Endodermal cell (in vitro differentiated cells): ENCODE measurements at regions not wholly inside any gene's neighbourhood (a gene's known extent, or its start where the extent isn't known, plus 50 kb on each side); places are given as distances from the start of the nearest gene placed in this dataset.

Experiments
- DNase-seq: peaks from one replicate; pipeline ENCODE4 v3.0.0-alpha.2; 2017
- H3K27ac ChIP-seq: 2 replicates; pipeline ENCODE4 v1.5.1; 2013; ENCODE audit warnings: mild to moderate bottlenecking, low read depth, low read length, moderate library complexity
- H3K27me3 ChIP-seq: 2 replicates; pipeline ENCODE4 v1.6.1; 2013; ENCODE audit warnings: mild to moderate bottlenecking, low read length, moderate library complexity; ENCODE audit not compliant: insufficient read depth, control insufficient read depth, poor library complexity, severe bottlenecking
- H3K36me3 ChIP-seq: 2 replicates; pipeline ENCODE4 v1.7.0; 2013; ENCODE audit warnings: mild to moderate bottlenecking, low read length, moderate library complexity; ENCODE audit not compliant: control insufficient read depth, insufficient read depth
- H3K4me1 ChIP-seq: one replicate; pipeline ENCODE4 v1.7.0; 2013; ENCODE audit warnings: low read length; ENCODE audit not compliant: control insufficient read depth, insufficient read depth
- H3K4me3 ChIP-seq: 2 replicates; pipeline ENCODE4 v1.5.1; 2013; ENCODE audit warnings: mild to moderate bottlenecking, low read length, moderate library complexity
- H3K9ac ChIP-seq: 2 replicates; pipeline ENCODE4 v1.6.1; 2013; ENCODE audit warnings: mild to moderate bottlenecking, low read length, moderate library complexity; ENCODE audit not compliant: poor library complexity, severe bottlenecking; ENCODE audit errors: extremely low read depth
- H3K9me3 ChIP-seq: 2 replicates; pipeline ENCODE4 v1.6.1; 2013; ENCODE audit warnings: mild to moderate bottlenecking, low read length, moderate library complexity; ENCODE audit not compliant: control insufficient read depth
- H3K27ac Mint-ChIP-seq: 2 replicates; pipeline ENCODE4 v1.8.0; 2020; ENCODE audit warnings: mixed read lengths
- H3K27me3 Mint-ChIP-seq: 2 replicates; pipeline ENCODE4 v1.8.0; 2021; ENCODE audit warnings: mild to moderate bottlenecking, mixed read lengths; ENCODE audit not compliant: insufficient read depth
- H3K36me3 Mint-ChIP-seq: 2 replicates; pipeline ENCODE4 v1.8.0; 2020; ENCODE audit warnings: low read depth, mixed read lengths
- H3K4me1 Mint-ChIP-seq: 2 replicates; pipeline ENCODE4 v1.8.0; 2020; ENCODE audit warnings: mixed read lengths
- H3K4me3 Mint-ChIP-seq: 2 replicates; pipeline ENCODE4 v1.8.0; 2020; ENCODE audit warnings: mild to moderate bottlenecking, moderate library complexity, mixed read lengths
- H3K9me3 Mint-ChIP-seq: 2 replicates; pipeline ENCODE4 v1.8.0; 2020; ENCODE audit warnings: mild to moderate bottlenecking, mixed read lengths
- WGBS, 2 experiments: methylation state at CpG; one replicate each; pipeline versions ENCODE4 v1.1.5 to v1.1.7; 2013; ENCODE audit warnings: missing lambda C conversion rate in 2 of 2, mixed read lengths in 1 of 2; ENCODE audit not compliant: insufficient coverage in 1 of 2, insufficient read length in 1 of 2; 5-methylcytosine and 5-hydroxymethylcytosine counted together
- TF ChIP-seq, protein P1 (sequence below): fragments of 200-600 bp; sonication (generic); conservative IDR thresholded peaks from 2 replicates; pipeline ENCODE4 v1.5.0; 2021; ENCODE audit warnings: antibody characterized with exemption, mild to moderate bottlenecking

DNA sequence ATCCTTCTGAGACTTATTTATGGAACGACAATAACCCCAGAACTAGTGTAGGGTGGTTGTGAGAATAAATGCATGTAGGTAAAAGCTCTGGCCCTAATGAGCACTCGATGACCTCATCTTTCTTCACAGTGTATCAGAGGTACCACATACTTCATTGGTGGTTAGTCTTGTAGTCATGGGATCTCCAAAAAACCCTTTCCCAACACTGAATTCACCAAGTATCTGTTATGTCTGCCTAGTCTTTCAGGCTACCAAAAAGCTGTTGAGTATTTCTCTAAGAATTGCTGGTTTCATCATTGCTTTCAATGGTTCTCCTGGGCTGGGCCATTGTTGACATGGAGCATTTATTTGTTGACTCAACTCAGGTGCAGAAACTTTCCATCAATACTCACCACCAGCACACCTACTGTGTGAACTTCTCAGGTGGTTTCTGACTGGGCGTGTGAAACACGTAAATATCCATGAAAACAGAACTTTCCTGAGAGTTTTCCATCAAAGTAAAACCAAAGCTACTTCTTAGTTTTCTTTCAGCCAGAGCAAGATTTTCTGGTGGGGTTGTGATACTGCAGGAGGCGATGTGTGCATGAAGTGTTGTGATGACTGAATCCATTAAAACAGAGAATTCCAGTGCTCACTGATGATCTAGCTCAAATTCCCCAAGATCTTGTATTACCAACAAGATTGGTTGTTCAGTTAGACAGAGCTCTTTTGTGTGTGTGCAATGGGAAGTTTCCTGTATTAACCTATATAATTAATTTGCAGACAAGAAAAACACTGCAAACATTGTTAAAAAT lies 51.4 kb upstream of the SLC35B4 start:
- no peaks in the 10 kb centered on the region for H3K36me3 Mint-ChIP-seq
- H3K9me3 ChIP-seq, result no peaks in the 10 kb centered on the region
- 77 to 96% methylated on average over 4 to 5 of the region's 5 CpGs for WGBS, 2 experiments
- H3K27ac Mint-ChIP-seq, result no peak overlapping the region
- H3K9me3 Mint-ChIP-seq, result no peaks in the 10 kb centered on the region
- H3K4me3 Mint-ChIP-seq, result no peak overlapping the region
- H3K36me3 ChIP-seq, result no peaks in the 10 kb centered on the region
- H3K27me3 Mint-ChIP-seq, result peaks cover 11% of the 10 kb centered on the region
- TF ChIP-seq, protein P1, sequence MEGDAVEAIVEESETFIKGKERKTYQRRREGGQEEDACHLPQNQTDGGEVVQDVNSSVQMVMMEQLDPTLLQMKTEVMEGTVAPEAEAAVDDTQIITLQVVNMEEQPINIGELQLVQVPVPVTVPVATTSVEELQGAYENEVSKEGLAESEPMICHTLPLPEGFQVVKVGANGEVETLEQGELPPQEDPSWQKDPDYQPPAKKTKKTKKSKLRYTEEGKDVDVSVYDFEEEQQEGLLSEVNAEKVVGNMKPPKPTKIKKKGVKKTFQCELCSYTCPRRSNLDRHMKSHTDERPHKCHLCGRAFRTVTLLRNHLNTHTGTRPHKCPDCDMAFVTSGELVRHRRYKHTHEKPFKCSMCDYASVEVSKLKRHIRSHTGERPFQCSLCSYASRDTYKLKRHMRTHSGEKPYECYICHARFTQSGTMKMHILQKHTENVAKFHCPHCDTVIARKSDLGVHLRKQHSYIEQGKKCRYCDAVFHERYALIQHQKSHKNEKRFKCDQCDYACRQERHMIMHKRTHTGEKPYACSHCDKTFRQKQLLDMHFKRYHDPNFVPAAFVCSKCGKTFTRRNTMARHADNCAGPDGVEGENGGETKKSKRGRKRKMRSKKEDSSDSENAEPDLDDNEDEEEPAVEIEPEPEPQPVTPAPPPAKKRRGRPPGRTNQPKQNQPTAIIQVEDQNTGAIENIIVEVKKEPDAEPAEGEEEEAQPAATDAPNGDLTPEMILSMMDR, result no peak
- no peak overlapping the region for H3K27ac ChIP-seq
- no peaks in the 10 kb centered on the region for H3K27me3 ChIP-seq
- no peak overlapping the region for H3K4me3 ChIP-seq
- peaks cover under 1% of the 10 kb centered on the region for H3K4me1 ChIP-seq
- no peak for DNase-seq
- H3K9ac ChIP-seq, result no peak overlapping the region
- no peaks in the 10 kb centered on the region for H3K4me1 Mint-ChIP-seq
